OCI-LY1 (cell line): ENCODE measurements at regions not wholly inside any gene's neighbourhood (a gene's known extent, or its start where the extent isn't known, plus 50 kb on each side); places are given as distances from the start of the nearest gene placed in this dataset.

Source experiments
- H2AFZ ChIP-seq: fragments of 200-600 bp; sonication (generic), shearing (Covaris generic); 2 replicates; pipeline ENCODE4 v1.6.0; 2014; ENCODE audit warnings: antibody characterized with exemption, mild to moderate bottlenecking, low read length
- H3F3A ChIP-seq: fragments of 200-600 bp; sonication (generic), shearing (Covaris generic); 2 replicates; pipeline ENCODE4 v1.6.0; 2014; ENCODE audit warnings: mild to moderate bottlenecking, antibody characterized with exemption, low read length, moderate library complexity; ENCODE audit not compliant: insufficient read depth
- H3K27ac ChIP-seq: fragments of 200-600 bp; sonication (generic); 2 replicates; pipeline ENCODE4 v1.5.1; 2014; ENCODE audit warnings: low read length, mixed run types, mild to moderate bottlenecking, low read depth; ENCODE audit not compliant: poor library complexity, severe bottlenecking
- H3K27me3 ChIP-seq: fragments of 200-600 bp; sonication (generic); 2 replicates; pipeline ENCODE4 v1.6.0; 2014; ENCODE audit warnings: antibody characterized with exemption, mild to moderate bottlenecking, low read length, moderate library complexity; ENCODE audit not compliant: insufficient read depth
- H3K36me3 ChIP-seq: fragments of 200-600 bp; sonication (generic); 2 replicates; pipeline ENCODE4 v1.6.1; 2014; ENCODE audit warnings: mild to moderate bottlenecking, antibody characterized with exemption, low read length, moderate library complexity, mixed read lengths; ENCODE audit not compliant: insufficient read depth
- H3K4me1 ChIP-seq: fragments of 200-600 bp; sonication (generic); 2 replicates; pipeline ENCODE4 v1.5.1; 2014; ENCODE audit warnings: mild to moderate bottlenecking, low read length, moderate library complexity; ENCODE audit not compliant: insufficient read depth, severe bottlenecking
- H3K4me2 ChIP-seq: fragments of 200-600 bp; sonication (generic), shearing (Covaris generic); 2 replicates; pipeline ENCODE4 v1.6.1; 2014; ENCODE audit warnings: low read length
- H3K4me3 ChIP-seq: fragments of 200-600 bp; sonication (generic); 2 replicates; pipeline ENCODE4 v1.5.1; 2014; ENCODE audit warnings: low read length, low read depth, mild to moderate bottlenecking, mixed read lengths; ENCODE audit not compliant: poor library complexity, severe bottlenecking
- H3K79me2 ChIP-seq: fragments of 200-600 bp; shearing (Covaris generic); 2 replicates; pipeline ENCODE4 v1.6.1; 2016; ENCODE audit warnings: mixed run types, low read length, mixed read lengths; ENCODE audit not compliant: insufficient read depth
- H3K9ac ChIP-seq: fragments of 200-600 bp; sonication (generic), shearing (Covaris generic); 2 replicates; pipeline ENCODE4 v1.6.1; 2014; ENCODE audit warnings: mild to moderate bottlenecking, low read length, mixed read lengths
- H3K9me2 ChIP-seq: fragments of 200-600 bp; sonication (generic), shearing (Covaris generic); 2 replicates; pipeline ENCODE4 v1.6.1; 2014; ENCODE audit warnings: low read depth, mild to moderate bottlenecking, low read length, mixed read lengths
- H3K9me3 ChIP-seq: fragments of 200-600 bp; shearing (Covaris generic); 2 replicates; pipeline ENCODE4 v1.6.1; 2014; ENCODE audit warnings: low read length, mixed read lengths
- H4K20me1 ChIP-seq: fragments of 200-600 bp; sonication (generic), shearing (Covaris generic); 2 replicates; pipeline ENCODE4 v1.6.0; 2016; ENCODE audit warnings: mild to moderate bottlenecking, low read length; ENCODE audit not compliant: insufficient read depth
- EZH2 ChIP-seq: fragments of 200-600 bp; sonication (generic), shearing (Covaris generic); IDR thresholded peaks from 2 replicates; pipeline ENCODE4 v1.8.0; 2017; ENCODE audit warnings: borderline replicate concordance, mixed run types, mild to moderate bottlenecking, antibody characterized with exemption, low read length, moderate library complexity, mixed read lengths
- TF ChIP-seq, protein P1 (sequence below): fragments of 200-600 bp; sonication (generic), shearing (Covaris generic); IDR thresholded peaks from 2 replicates; pipeline ENCODE4 v1.5.1; 2017; ENCODE audit warnings: mild to moderate bottlenecking, antibody characterized with exemption, low read length, moderate library complexity, mixed read lengths

DNA sequence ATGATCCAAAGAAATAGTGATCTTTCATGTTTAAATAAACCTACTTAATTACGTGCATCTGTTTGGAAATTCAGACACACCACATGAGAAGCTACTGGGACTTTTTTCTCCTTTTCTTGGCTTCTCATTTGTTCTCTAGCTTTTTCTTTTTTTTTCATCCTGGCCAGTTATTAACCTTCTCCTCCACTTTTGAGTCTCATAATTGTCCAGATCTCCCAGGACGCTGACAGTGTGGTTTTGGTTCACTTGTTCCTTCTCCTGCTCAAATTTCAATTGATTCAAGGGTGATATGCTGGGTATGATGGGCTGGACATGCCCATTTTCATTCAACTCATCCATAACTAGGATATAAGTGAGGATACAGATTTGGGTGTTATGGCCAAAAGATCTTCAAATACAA is 152.3 kb downstream of the TM9SF2 start:
- Histone ChIP-seq H3F3A (no peaks in the 10 kb centered on the region), H3K79me2 (no peaks in the 10 kb centered on the region), H3K27me3 (no peaks in the 10 kb centered on the region; the same call in 1 of the 2 replicates), H2AFZ (no peak overlapping the region), H3K9me3 (no peaks in the 10 kb centered on the region), H3K27ac (no peak overlapping the region), H3K4me1 (peaks cover 3% of the 10 kb centered on the region), H3K36me3 (no peaks in the 10 kb centered on the region), H3K4me2 (no peak overlapping the region), H4K20me1 (no peaks in the 10 kb centered on the region), H3K4me3 (no peak overlapping the region), H3K9me2 (no peaks in the 10 kb centered on the region), H3K9ac (no peak overlapping the region)
- TF ChIP-seq, protein P1, sequence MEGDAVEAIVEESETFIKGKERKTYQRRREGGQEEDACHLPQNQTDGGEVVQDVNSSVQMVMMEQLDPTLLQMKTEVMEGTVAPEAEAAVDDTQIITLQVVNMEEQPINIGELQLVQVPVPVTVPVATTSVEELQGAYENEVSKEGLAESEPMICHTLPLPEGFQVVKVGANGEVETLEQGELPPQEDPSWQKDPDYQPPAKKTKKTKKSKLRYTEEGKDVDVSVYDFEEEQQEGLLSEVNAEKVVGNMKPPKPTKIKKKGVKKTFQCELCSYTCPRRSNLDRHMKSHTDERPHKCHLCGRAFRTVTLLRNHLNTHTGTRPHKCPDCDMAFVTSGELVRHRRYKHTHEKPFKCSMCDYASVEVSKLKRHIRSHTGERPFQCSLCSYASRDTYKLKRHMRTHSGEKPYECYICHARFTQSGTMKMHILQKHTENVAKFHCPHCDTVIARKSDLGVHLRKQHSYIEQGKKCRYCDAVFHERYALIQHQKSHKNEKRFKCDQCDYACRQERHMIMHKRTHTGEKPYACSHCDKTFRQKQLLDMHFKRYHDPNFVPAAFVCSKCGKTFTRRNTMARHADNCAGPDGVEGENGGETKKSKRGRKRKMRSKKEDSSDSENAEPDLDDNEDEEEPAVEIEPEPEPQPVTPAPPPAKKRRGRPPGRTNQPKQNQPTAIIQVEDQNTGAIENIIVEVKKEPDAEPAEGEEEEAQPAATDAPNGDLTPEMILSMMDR = no peak

DNA sequence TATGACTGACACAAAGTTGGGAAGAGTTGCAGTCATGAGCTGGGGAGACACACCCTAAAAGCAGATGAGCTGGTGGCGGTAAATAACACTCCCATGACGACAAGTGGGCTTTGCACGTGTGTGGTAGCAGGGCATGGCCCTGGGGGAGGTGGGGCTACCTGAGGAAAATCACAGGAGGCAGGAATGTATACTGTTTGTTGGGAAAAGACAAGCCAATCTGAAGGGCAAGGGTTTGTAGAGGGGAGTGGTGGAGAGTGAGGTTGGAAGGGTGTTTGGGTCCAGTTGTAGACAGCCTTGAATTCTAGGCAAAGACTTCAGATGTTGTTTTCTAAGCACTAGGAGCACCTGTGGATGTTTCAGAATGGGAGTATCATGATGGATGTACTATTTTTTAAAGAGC is 151.6 kb downstream of the TM9SF2 start:
- Histone ChIP-seq H3K27me3 (no peaks in the 10 kb centered on the region; the same call in 1 of the 2 replicates), H3K9ac (no peak overlapping the region), H3K4me2 (no peak overlapping the region), H3F3A (no peaks in the 10 kb centered on the region), H3K27ac (no peak overlapping the region), H3K36me3 (no peaks in the 10 kb centered on the region), H2AFZ (no peak overlapping the region), H3K9me2 (no peaks in the 10 kb centered on the region), H3K79me2 (no peaks in the 10 kb centered on the region), H3K9me3 (no peaks in the 10 kb centered on the region), H3K4me3 (no peak overlapping the region), H4K20me1 (no peaks in the 10 kb centered on the region), H3K4me1 (peaks cover 3% of the 10 kb centered on the region)
- TF ChIP-seq, protein P1 = no peak
- no peak for TF ChIP-seq EZH2

DNA sequence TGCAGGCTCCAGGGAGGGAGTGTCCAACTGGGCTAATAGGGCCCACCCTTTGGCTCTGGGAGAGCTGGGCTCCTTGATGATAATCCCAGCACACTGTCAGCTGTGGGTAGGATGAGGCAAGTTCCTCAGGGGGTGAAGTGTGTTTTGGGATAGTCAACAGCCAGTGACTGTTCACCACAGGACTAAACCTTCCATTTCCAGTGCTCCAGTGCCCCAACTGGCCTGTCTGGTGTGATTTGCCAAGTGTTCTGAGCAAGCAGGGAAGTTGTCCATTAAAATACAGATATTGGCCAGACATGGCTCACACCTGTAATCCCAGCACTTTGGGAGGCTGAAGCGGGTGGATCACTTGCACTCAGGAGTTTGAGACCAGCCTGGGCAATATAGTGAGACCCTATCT is 150.9 kb downstream of the TM9SF2 start:
- no peak overlapping the region for H2AFZ ChIP-seq
- peaks cover 3% of the 10 kb centered on the region for H3K4me1 ChIP-seq
- H3K4me2 ChIP-seq = no peak overlapping the region
- H3K36me3 ChIP-seq = no peaks in the 10 kb centered on the region
- no peaks in the 10 kb centered on the region for H3K27me3 ChIP-seq
- H3K4me3 ChIP-seq = no peak overlapping the region
- TF ChIP-seq EZH2 = no peak
- TF ChIP-seq, protein P1 = no peak
- H3K27ac ChIP-seq = no peak overlapping the region
- no peaks in the 10 kb centered on the region for H3K79me2 ChIP-seq
- no peaks in the 10 kb centered on the region for H3F3A ChIP-seq
- no peaks in the 10 kb centered on the region for H3K9me2 ChIP-seq
- H3K9me3 ChIP-seq = no peaks in the 10 kb centered on the region
- no peaks in the 10 kb centered on the region for H4K20me1 ChIP-seq
- H3K9ac ChIP-seq = no peak overlapping the region
